T-cell (primary cell): ENCODE measurements at regions not wholly inside any gene's neighbourhood (a gene's known extent, or its start where the extent isn't known, plus 50 kb on each side); places are given as distances from the start of the nearest gene placed in this dataset.

Experiments
- ATAC-seq, 4 experiments: fragments of 200-7000 bp in 3 of 4; fragments of 150-1000 bp in 1 of 4; cut with Tn5 transposase; replicated peaks in 1 of 4; 1 replicate in 3 of 4; 2 replicates in 1 of 4; pipeline ENCODE4 v1.10.0; 2021; ENCODE audit warnings: moderate library complexity in 3 of 4, mild to moderate bottlenecking in 2 of 4, moderate number of reproducible peaks in 1 of 4
- CTCF ChIA-PET, 2 donors: fragments of 300-600 bp; sonication (Branson Sonifier 250); formaldehyde crosslinking; loops; one replicate each; lab custom pipeline; 2022; ENCODE audit warnings: antibody characterized with exemption in 2 of 2; lab: Charles Lee
- POLR2A ChIA-PET, 2 donors: fragments of 300-600 bp; sonication (Branson Sonifier 250); formaldehyde crosslinking; loops; one replicate each; lab custom pipeline; 2022; ENCODE audit warnings: antibody characterized with exemption in 2 of 2; lab: Charles Lee
- DNase-seq, 35 experiments: peaks; one replicate each; pipeline versions ENCODE4 v3.0.0 to v3.0.0-alpha.2; 2013 to 2023
- H3K27ac ChIP-seq: one replicate; pipeline ENCODE4 v1.5.1; 2013; ENCODE audit warnings: low read length
- H3K27me3 ChIP-seq, 2 experiments: replicated peaks in 1 of 2; 1 replicate in 1 of 2; 2 replicates in 1 of 2; pipeline versions ENCODE4 v1.6.1 to v1.7.0; 2013; ENCODE audit warnings: low read length in 1 of 2, mixed read lengths in 1 of 2; ENCODE audit not compliant: control insufficient read depth in 2 of 2, insufficient read depth in 2 of 2; ENCODE audit errors: extremely low read depth in 1 of 2
- H3K36me3 ChIP-seq, 2 donors: 1 replicate in 1 of 2; 2 replicates in 1 of 2; pipeline versions ENCODE4 v1.6.1 to v1.7.0; 2013; ENCODE audit warnings: low read length in 1 of 2; ENCODE audit not compliant: control insufficient read depth in 2 of 2, insufficient read depth in 1 of 2; ENCODE audit errors: extremely low read depth in 1 of 2
- H3K4me1 ChIP-seq, 2 experiments: 1 replicate in 1 of 2; 2 replicates in 1 of 2; pipeline versions ENCODE4 v1.6.1 to v1.7.0; 2013; ENCODE audit warnings: low read length in 2 of 2, mixed read lengths in 1 of 2; ENCODE audit not compliant: insufficient read depth in 2 of 2, control insufficient read depth in 1 of 2; ENCODE audit errors: extremely low read depth in 1 of 2
- H3K4me3 ChIP-seq, 2 donors: 1 replicate in 1 of 2; 2 replicates in 1 of 2; pipeline versions ENCODE4 v1.5.1 to v1.7.0; 2013; ENCODE audit warnings: mild to moderate bottlenecking in 2 of 2, low read length in 1 of 2, moderate library complexity in 1 of 2; ENCODE audit not compliant: control insufficient read depth in 1 of 2; ENCODE audit errors: extremely low read depth in 1 of 2
- H3K9me3 ChIP-seq: 2 replicates; pipeline ENCODE4 v1.7.0; 2013
- H3K27ac Mint-ChIP-seq, 2 donors: one replicate each; pipeline ENCODE4 v1.8.0; 2020 to 2021; ENCODE audit warnings: mild to moderate bottlenecking in 2 of 2, mixed read lengths in 2 of 2
- H3K27me3 Mint-ChIP-seq, 2 donors: one replicate each; pipeline ENCODE4 v1.8.0; 2021 to 2022; ENCODE audit warnings: mixed read lengths in 2 of 2
- H3K36me3 Mint-ChIP-seq: one replicate; pipeline ENCODE4 v1.8.0; 2021; ENCODE audit warnings: mixed read lengths
- H3K4me1 Mint-ChIP-seq, 3 donors: one replicate each; pipeline ENCODE4 v1.8.0; 2020 to 2022; ENCODE audit warnings: mixed read lengths in 3 of 3, mild to moderate bottlenecking in 1 of 3
- H3K4me3 Mint-ChIP-seq, 3 donors: one replicate each; pipeline ENCODE4 v1.8.0; 2020 to 2022; ENCODE audit warnings: mild to moderate bottlenecking in 3 of 3, mixed read lengths in 3 of 3, moderate library complexity in 3 of 3
- H3K9me3 Mint-ChIP-seq, 3 donors: one replicate each; pipeline ENCODE4 v1.8.0; 2020 to 2022; ENCODE audit warnings: mixed read lengths in 3 of 3
- WGBS: methylation state at CpG from one replicate; pipeline ENCODE4 v1.1.5; 2013; ENCODE audit warnings: missing lambda C conversion rate; ENCODE audit not compliant: insufficient coverage; 5-methylcytosine and 5-hydroxymethylcytosine counted together

DNA sequence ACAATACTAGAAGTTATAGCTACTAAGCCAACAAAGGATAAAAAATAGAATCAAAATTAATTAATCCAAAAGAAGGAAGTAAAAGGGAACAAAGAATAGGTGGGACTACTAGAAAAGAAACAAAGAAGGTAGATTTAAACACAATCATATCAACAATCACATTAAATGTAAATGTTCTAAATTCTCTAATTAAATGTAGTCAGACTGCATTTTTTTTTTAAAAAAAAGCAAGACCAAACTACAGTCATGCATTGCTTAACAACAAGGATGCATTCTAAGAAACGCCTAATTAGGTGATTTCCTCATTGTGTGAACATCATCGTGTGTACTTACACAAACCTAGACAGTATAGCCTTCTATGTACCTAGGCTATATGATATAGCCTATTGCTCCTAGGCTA, 59.7 kb upstream of the ADAM23 start:
- ATAC-seq (no peak), DNase-seq (no peak)
- Mint-ChIP-seq H3K9me3 (peaks cover 3 to 9% (median 7%) of the 10 kb centered on the region in 3 donors), H3K4me3 (no peak overlapping the region), H3K36me3 (no peaks in the 10 kb centered on the region), H3K27ac (no peak overlapping the region), H3K27me3 (peaks cover under 1 to 2% of the 10 kb centered on the region in 2 donors), H3K4me1 (no peaks in the 10 kb centered on the region)
- H3K4me3 ChIP-seq: no peak overlapping the region
- H3K4me1 ChIP-seq: no peaks in the 10 kb centered on the region
- H3K36me3 ChIP-seq: no peaks in the 10 kb centered on the region
- H3K9me3 ChIP-seq: peaks cover 3% of the 10 kb centered on the region
- POLR2A ChIA-PET: no interaction called here
- H3K27ac ChIP-seq: no peak overlapping the region
- no CpG with 5 or more reads among the region's 2 CpGs for WGBS
- no peaks in the 10 kb centered on the region for H3K27me3 ChIP-seq
- CTCF ChIA-PET: no interaction called here

DNA sequence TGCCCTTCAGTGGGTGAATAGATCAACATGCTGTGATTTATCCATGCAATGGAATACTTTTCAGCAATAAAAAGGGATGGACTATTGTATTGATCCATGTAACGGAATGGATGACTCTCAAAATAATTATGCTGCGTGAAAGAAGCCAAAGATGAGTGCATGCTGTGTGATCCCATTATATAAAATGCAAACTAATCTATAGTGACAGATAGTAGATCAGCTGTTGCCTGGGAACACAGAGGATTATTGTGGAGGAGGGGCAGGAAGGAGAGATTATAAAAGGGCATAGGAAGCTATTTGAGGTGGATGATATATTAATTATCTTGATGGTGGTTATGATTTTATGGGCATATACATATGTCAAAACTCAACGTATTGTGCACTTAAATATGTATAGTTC, 55.5 kb upstream of the ADAM23 start:
- H3K4me1 Mint-ChIP-seq: no peaks in the 10 kb centered on the region
- no peak overlapping the region for H3K27ac ChIP-seq
- no peaks in the 10 kb centered on the region for H3K36me3 ChIP-seq
- no peaks in the 10 kb centered on the region for H3K36me3 Mint-ChIP-seq
- no peak overlapping the region for H3K4me3 ChIP-seq
- CTCF ChIA-PET: no interaction called here
- no peak overlapping the region for H3K4me3 Mint-ChIP-seq
- ATAC-seq (no peak), DNase-seq (no peak)
- no peaks in the 10 kb centered on the region for H3K27me3 ChIP-seq
- H3K9me3 ChIP-seq: peaks cover 3% of the 10 kb centered on the region
- no peaks in the 10 kb centered on the region for H3K27me3 Mint-ChIP-seq
- no peak overlapping the region for H3K27ac Mint-ChIP-seq
- POLR2A ChIA-PET: no interaction called here
- H3K9me3 Mint-ChIP-seq: peaks cover 0 to 5% (median 3%) of the 10 kb centered on the region in 3 donors
- H3K4me1 ChIP-seq: no peaks in the 10 kb centered on the region
- WGBS: no CpG with 5 or more reads among the region's 3 CpGs

DNA sequence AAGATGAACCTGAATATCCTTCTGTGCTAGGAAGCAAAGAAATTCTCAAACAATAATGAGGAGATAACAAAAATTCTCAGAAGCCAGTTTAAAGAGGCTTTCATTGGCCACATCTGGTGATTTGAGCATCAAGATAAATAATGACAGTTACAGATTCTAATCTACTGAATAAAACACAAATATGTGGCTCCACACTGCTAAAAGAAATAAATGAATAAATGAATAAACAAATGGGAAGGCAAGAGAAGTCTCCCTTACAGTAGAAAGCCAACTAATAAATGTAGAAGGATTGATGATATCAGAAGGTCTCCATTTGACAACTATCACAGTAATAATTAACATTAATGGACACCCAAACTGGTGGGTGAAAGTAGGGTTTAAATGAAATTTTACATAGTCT, 54.6 kb upstream of the ADAM23 start:
- H3K36me3 Mint-ChIP-seq: no peaks in the 10 kb centered on the region
- CTCF ChIA-PET: no interaction called here
- H3K4me3 Mint-ChIP-seq: no peak overlapping the region
- no peaks in the 10 kb centered on the region for H3K4me1 ChIP-seq
- no peak overlapping the region for H3K4me3 ChIP-seq
- ATAC-seq: no peak
- H3K4me1 Mint-ChIP-seq: no peaks in the 10 kb centered on the region
- no peaks in the 10 kb centered on the region for H3K27me3 ChIP-seq
- POLR2A ChIA-PET: no interaction called here
- no peak overlapping the region for H3K27ac ChIP-seq
- no peaks in the 10 kb centered on the region for H3K36me3 ChIP-seq
- DNase-seq: no peak
- no peaks in the 10 kb centered on the region for H3K27me3 Mint-ChIP-seq
- no peak overlapping the region for H3K27ac Mint-ChIP-seq
- H3K9me3 Mint-ChIP-seq: peaks cover under 1 to 10% (median 3%) of the 10 kb centered on the region in 3 donors
- peaks cover 3% of the 10 kb centered on the region for H3K9me3 ChIP-seq

DNA sequence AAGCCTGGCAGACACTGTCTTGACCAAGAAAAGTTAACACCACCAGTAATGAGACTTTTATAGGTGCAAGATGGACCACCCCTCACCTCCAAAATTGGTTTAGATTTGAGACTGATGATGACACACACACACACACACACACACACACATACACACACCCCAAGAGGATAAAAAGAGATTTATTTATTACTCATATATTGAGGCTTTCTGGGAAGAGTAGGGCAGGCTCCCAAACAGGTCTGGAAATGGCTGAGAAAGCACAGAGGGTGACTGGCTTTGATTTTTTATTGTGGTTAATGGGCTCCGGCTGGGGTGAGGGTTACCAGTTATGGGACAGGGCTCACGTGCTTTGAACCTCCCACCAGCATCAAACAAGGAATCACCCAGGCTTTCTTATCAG, 54.2 kb upstream of the ADAM23 start:
- H3K4me1 ChIP-seq: no peaks in the 10 kb centered on the region
- no peaks in the 10 kb centered on the region for H3K36me3 Mint-ChIP-seq
- no peaks in the 10 kb centered on the region for H3K27me3 ChIP-seq
- no peak overlapping the region for H3K4me3 ChIP-seq
- ATAC-seq: no peak
- H3K4me1 Mint-ChIP-seq: no peaks in the 10 kb centered on the region
- H3K27ac Mint-ChIP-seq: no peak overlapping the region
- ChIA-PET CTCF (no interaction called here), POLR2A (no interaction called here)
- no peaks in the 10 kb centered on the region for H3K36me3 ChIP-seq
- no CpG with 5 or more reads among the region's 2 CpGs for WGBS
- DNase-seq: no peak
- H3K27me3 Mint-ChIP-seq: peaks cover 0 to 2% of the 10 kb centered on the region in 2 donors
- H3K27ac ChIP-seq: no peak overlapping the region
- H3K9me3 ChIP-seq: peaks cover 3% of the 10 kb centered on the region
- H3K4me3 Mint-ChIP-seq: no peak overlapping the region
- peaks cover 3 to 12% (median 5%) of the 10 kb centered on the region in 3 donors for H3K9me3 Mint-ChIP-seq

DNA sequence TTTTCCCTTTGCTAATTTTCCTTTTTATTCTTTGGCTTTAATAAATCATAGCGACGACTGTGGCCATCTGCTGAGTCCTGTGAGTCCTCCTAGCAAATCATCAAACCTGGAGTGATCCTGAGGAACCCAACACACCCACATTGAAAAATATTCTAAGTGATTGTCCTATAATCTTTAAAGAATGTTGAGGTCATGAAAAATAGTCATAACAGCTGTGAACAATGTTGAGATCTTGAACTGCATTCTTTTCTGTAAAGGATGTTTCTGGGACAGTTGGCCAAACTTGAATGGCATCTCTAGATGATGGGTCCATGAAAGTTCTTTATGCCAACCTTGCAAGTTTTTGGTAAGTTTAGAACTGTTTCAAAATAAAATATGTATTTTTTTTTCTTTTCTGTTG, 53.2 kb upstream of the ADAM23 start:
- Mint-ChIP-seq H3K4me3 (no peak overlapping the region), H3K27ac (no peak overlapping the region), H3K4me1 (no peaks in the 10 kb centered on the region), H3K27me3 (peaks cover 0 to 2% of the 10 kb centered on the region in 2 donors), H3K36me3 (no peaks in the 10 kb centered on the region), H3K9me3 (peaks cover 0 to 13% (median 5%) of the 10 kb centered on the region in 3 donors)
- Histone ChIP-seq H3K36me3 (no peaks in the 10 kb centered on the region), H3K4me3 (no peak overlapping the region), H3K27ac (no peak overlapping the region), H3K4me1 (no peaks in the 10 kb centered on the region), H3K9me3 (no peaks in the 10 kb centered on the region), H3K27me3 (no peaks in the 10 kb centered on the region)
- ChIA-PET CTCF (interaction anchor here in 1 of 2 donors (0.6 kb wide), 1 partner anchor 1756 kb away, joined by 4 read pairs; no protein-coding TSS in a partner anchor), POLR2A (no interaction called here)
- DNase-seq (no peak), ATAC-seq (no peak)
- 90% methylated on average over 2 of the region's 2 CpGs for WGBS

DNA sequence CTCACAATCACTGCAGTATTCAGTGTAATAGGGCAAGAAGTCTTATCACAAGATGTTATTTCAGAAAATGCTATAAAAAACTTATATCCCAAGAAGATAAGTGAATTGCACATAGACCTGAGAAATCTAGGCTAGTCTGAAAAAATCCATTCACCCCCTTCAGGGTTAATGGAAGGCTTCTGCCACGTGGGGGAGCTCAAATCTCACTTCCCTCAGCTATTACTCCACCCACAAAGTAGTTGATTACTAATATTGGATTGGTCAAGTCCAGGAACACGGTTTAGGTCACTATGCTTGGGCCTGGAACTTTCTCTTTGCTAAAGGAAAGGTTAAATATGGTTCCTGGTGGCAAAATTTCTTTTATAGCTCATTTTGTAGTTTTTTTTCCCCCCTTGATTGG, 51.2 kb upstream of the ADAM23 start:
- Mint-ChIP-seq H3K4me1 (no peaks in the 10 kb centered on the region), H3K36me3 (no peaks in the 10 kb centered on the region), H3K27ac (no peak overlapping the region), H3K27me3 (peaks cover 0 to 2% of the 10 kb centered on the region in 2 donors), H3K4me3 (no peak overlapping the region), H3K9me3 (peaks cover 0 to 13% (median 5%) of the 10 kb centered on the region in 3 donors)
- H3K36me3 ChIP-seq: no peaks in the 10 kb centered on the region
- ATAC-seq: no peak
- ChIA-PET CTCF (interaction anchor here in 1 of 2 donors (0.7 kb wide), 1 partner anchor 391 kb away, joined by 3 read pairs; no protein-coding TSS in a partner anchor), POLR2A (no interaction called here)
- no CpG with 5 or more reads among the region's 2 CpGs for WGBS
- no peak overlapping the region for H3K27ac ChIP-seq
- H3K9me3 ChIP-seq: no peaks in the 10 kb centered on the region
- H3K4me3 ChIP-seq: no peak overlapping the region
- H3K27me3 ChIP-seq: no peaks in the 10 kb centered on the region
- DNase-seq: peak in 4 of 35 experiments; percentile 3 to 33 (median 7)
- H3K4me1 ChIP-seq: no peaks in the 10 kb centered on the region
